Activated CD4-positive, CD25-positive, alpha-beta regulatory T cell treated with anti-CD3 and anti-CD28 coated beads, Interleukin-2, amount 50 U/mL, for 16 hours (primary cell): ENCODE measurements at regions not wholly inside any gene's neighbourhood (a gene's known extent, or its start where the extent isn't known, plus 50 kb on each side); places are given as distances from the start of the nearest gene placed in this dataset.
"Not testable (repeated sequence)": the region's sequence is repeated elsewhere in the genome, so short reads cannot be mapped to it uniquely, and the experiment has no call there.

ENCODE experiments used
- DNase-seq: peaks from one replicate; pipeline ENCODE4 v3.0.0-alpha.2; 2020; ENCODE audit warnings: low read depth, low spot score

- not testable (repeated sequence) for DNase-seq
Measured at GRCh38 chr6:104676679-104677078, 183.0 kb downstream of the HACE1 start.

GRCh38 chr6:104675161-104675560 lies 184.6 kb downstream of the HACE1 start:
- DNase-seq: not testable (repeated sequence)

DNA sequence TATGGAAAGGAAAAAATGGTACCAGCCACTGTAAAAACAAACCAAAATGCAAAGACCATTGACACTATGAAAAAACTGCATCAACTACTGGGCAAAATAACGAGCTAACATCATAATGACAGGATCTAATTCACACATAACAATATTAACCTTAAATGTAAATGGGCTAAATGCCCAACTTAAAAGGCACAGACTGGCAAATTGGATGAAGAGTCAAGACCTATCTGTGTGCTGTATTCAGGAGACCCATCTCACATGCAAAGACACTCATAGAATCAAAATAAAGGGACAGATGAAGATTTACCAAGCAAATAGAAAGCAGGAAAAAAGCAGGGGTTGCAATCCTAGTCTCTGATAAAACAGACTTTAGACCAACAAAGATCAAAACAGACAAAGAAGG lies 186.6 kb downstream of the HACE1 start:
- not testable (repeated sequence) for DNase-seq

GRCh38 chr6:104671591-104671891 lies 188.2 kb downstream of the HACE1 start:
- DNase-seq: not testable (repeated sequence)

- not testable (repeated sequence) for DNase-seq
Measured at GRCh38 chr6:104670834-104671590, 188.7 kb downstream of the HACE1 start.

DNA sequence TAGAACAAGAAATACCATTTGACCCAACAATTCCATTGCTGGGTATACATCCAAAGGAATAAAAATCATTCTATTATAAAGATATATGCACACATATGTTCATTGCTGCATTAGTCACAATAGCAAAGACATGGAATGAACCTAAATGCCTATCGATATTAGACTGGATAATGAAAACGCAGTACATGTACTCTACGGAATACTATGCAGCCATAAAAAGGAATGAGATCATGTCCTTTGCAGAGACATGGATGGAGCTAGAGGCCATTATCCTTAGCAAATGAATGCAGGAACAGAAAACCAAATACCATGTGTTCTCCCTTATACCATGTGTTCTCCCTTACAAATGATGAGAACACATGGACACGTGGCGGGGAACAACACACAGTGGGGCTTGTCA lies 190.2 kb downstream of the HACE1 start:
- no peak for DNase-seq

DNA sequence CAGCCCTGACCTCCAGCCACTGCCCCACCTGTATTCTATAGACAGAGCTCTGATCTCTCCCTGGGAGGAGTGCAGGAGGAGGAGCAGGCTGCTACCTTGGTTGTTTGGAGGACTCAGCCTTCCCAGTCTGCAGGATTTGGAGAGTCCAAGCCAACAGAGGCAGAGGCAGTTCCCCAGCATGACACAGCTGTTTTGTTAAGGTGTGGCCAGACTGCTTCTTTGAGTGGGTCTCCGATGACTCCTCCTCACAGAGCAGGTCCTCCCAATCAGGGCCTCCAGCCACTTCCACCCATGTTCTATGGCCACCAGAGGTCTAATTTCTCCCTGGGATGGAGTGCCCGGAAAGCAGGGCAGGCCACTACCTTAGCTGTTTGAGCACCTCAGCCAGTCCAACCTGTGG lies 203.5 kb downstream of the HACE1 start:
- DNase-seq: no peak

DNA sequence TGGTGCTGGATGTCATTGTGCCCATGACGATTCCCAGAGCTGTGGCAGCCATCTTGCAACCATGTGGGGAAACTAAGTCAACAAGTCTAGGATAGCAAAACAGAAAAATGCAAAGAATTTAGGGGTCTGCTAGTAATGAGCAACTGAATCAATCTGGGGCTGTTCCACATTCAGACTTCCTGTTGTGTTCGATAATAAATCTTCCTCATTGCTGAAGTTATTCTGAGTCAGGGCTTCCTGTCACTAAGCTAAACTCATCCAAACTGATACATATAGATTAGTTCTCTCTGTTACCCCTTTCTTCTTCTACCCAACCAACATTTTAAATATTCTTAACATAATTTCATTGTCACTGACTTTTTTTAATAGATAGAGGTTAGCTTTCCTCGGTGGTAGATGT lies 205.9 kb downstream of the HACE1 start:
- no peak for DNase-seq

- DNase-seq: no peak
Measured at GRCh38 chr6:104648347-104648746, 211.4 kb downstream of the HACE1 start.

DNA sequence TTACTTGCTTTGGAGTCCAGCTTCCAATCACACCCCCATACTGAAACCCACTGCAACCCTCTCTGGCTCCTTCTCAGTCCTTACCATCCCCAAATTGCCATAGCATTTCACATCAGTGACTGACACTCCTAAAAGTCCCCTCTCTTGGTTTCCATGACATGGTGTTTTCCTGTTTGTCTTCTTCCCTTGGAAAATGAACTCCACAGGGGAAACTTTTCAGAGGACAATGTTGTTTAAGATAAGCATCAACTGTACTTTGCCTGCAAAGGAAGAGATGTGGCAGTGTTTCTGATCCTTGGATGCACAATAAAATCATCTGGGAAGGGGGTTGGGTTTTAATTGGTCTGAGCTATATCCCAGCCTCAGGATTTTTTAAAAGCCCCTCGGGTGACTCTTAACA lies 214.9 kb downstream of the HACE1 start:
- no peak for DNase-seq

DNA sequence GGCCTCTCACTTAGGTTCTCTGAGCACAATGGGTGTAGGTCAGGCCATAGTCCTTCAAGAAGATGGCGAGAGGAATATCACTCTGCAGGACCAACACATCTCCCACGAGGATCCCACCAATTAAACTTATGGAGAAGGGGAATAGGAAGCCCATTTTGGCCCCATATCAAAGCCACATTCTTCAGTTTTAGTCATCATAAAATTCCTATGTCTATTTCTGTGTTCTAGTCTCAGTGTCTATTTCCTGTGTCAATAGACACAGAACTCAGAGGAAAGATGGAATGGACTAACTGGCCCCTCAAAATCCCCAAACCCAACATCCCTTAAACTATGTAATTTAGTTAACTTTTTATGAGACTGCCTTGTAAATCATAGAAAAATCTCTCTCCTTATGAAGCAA lies 216.8 kb downstream of the HACE1 start:
- no peak for DNase-seq

GRCh38 chr6:104640761-104641160 lies 219.0 kb downstream of the HACE1 start:
- no peak for DNase-seq

GRCh38 chr6:104640150-104640700 lies 219.5 kb downstream of the HACE1 start:
- DNase-seq: no peak

- no peak for DNase-seq
Measured at GRCh38 chr6:104639668-104640067, 220.1 kb downstream of the HACE1 start.

GRCh38 chr6:104638841-104639290 lies 220.9 kb downstream of the HACE1 start:
- DNase-seq: no peak

DNA sequence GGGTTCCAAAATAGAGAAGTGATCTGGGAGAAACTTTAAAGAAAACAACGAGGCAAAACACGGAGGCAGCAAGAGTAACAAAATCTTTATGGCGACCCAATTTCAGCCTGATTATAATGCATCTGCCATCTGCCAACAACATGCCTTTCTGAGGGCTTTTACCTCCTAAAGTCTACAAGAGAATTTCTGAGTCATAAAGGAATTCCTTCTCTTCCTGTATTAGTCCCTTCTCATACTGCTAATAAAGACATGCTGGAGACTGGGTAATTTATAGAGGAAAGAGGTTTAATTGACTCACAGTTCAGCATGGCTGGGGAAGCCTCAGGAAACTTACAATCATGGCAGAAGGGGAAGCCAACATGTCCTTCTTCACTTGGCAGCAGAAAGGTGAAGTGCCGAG lies 226.6 kb downstream of the HACE1 start:
- no peak for DNase-seq

DNA sequence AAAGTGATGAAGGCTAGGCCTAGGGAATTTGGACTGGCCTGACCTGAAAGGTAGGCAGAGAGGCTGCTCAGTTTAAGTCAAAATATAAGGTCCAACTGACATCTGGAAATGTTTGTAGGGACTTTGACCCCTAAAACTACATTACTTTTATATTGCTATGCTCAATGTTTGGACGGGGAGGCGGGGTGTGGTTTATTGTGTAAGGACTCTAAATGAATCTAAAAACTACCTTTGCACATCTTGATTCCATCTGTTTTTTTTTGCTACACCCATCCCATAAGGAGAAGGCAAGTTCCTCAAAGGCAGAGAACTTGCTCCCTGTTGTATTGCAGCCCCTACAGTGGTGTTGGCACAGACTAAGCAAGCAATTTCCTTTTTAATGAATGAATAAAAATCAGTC lies 227.1 kb downstream of the HACE1 start:
- no peak for DNase-seq

DNA sequence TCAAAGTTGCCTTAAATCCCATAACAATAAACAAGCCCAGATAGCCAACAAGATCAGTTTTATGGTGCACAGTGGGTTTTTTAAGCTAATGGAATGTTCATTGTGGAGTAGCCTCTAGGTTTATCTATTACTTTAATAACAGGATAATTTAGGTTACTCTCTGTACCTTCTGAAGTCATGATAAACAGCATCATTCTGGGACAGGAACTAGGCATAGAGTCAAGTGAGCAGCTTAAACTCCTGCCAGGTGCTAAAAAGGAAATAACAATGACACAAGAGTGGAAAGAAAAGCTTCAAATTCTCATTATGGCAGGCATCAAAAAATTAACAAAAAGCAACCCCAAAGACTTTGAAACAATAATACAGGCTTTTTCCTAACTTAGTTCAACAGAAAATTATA lies 228.8 kb downstream of the HACE1 start:
- DNase-seq: no peak

DNA sequence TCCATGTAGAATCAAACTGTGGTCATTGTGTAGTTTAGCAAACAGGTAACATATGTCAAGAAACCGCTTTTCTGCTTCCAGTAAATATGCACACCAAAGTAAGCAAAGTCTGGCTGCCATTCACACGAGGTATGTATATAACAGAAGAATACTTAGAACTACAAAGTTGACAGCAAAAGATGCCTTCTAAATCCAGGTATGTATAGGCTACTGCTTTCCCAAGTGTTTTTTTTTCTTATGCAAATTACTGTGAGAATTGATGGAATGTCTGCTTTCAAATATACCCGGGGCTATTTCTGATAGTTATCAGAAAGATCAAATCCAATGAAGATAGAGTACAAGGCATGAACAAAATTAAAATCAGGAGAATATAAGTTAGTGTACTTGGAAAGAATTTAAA lies 229.2 kb downstream of the HACE1 start:
- DNase-seq: no peak

- DNase-seq: no peak
Measured at GRCh38 chr6:104629826-104630225, 229.9 kb downstream of the HACE1 start.

GRCh38 chr6:104625536-104625935 lies 234.2 kb downstream of the HACE1 start:
- no peak for DNase-seq

DNA sequence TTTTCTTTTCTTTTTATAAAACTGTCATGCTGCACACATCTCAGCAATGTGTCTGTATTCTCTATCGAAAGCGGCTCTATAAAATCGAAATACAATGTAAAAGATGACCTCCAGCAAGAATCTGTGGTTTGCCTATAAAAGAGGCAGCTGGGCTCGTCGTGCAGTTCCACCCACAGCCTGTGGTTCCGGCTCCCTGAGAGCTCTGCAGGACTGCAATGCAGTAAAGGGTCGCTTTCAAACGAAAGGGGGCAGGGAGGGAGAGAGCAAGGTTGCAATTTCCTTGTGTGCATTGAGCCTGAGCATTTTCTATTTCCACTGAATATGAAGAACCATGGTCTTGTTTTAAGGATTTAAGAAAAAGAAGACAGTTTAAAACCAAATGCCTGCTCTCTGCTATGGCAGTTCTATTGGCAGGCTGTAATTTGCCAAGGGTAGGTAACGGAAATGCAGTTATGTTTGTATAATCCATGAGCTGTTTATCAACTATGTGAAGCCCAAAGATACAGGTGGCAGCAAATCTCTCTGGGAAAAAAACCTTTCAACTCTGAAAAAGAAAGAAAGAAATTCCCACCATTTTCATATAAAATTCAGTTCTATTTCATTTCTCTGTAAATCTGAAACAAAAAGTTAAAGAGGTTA lies 236.5 kb downstream of the HACE1 start:
- DNase-seq: no peak

DNA sequence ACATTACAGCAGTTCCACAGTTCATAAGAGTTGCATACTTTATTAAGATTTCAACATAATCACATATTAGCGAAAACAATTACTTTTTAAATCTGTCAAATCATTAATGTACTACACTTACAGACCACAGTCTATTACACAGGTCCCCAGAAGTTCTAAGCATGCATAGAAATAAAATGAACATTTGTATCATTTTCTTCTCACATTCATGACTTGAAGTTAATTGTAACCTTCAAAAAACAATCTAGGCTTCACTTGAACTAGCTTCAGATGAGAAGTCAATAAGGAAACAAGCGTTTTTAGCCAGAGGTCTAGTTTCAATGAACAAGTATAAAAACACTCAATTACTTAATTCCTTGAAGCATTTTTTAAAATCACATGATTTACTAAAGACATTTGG lies 238.3 kb downstream of the HACE1 start:
- DNase-seq: no peak
